Keratinocyte (primary cell): ENCODE measurements at regions not wholly inside any gene's neighbourhood (a gene's known extent, or its start where the extent isn't known, plus 50 kb on each side); places are given as distances from the start of the nearest gene placed in this dataset.
A peak's percentile ranks its signal among the peaks of the same experiment; 100 is the strongest.

Experiments used
- DNase-seq: peaks from one replicate; pipeline ENCODE4 v3.0.0-alpha.2; 2011; ENCODE audit warnings: low read depth, missing footprints, low spot score
- FAIRE-seq: peaks from 2 replicates; lab custom pipeline; 2011; peaks lifted over from hg19 to GRCh38; lab: Jason Lieb, UNC
- H2AFZ ChIP-seq: 2 replicates; pipeline ENCODE4 v1.6.0; 2012; ENCODE audit warnings: low read length, control low read depth, inconsistent platforms; ENCODE audit not compliant: control insufficient read depth
- H3K27ac ChIP-seq: 2 replicates; pipeline ENCODE4 v1.5.1; 2011; ENCODE audit warnings: low read length; ENCODE audit not compliant: control insufficient read depth, insufficient read depth
- H3K27me3 ChIP-seq: 3 replicates; pipeline ENCODE4 v1.6.0; 2011; ENCODE audit warnings: low read length; ENCODE audit not compliant: control insufficient read depth, insufficient read depth; ENCODE audit errors: extremely low read depth
- H3K36me3 ChIP-seq, 2 experiments: 2 replicates in 1 of 2; 3 replicates in 1 of 2; pipeline ENCODE4 v1.5.1; 2011; ENCODE audit warnings: low read length in 2 of 2, mild to moderate bottlenecking in 1 of 2; ENCODE audit not compliant: control insufficient read depth in 2 of 2, insufficient read depth in 2 of 2; ENCODE audit errors: extremely low read depth in 1 of 2
- H3K4me1 ChIP-seq: 3 replicates; pipeline ENCODE4 v1.5.1; 2011; ENCODE audit warnings: low read length; ENCODE audit not compliant: control insufficient read depth, insufficient read depth; ENCODE audit errors: extremely low read depth
- H3K4me2 ChIP-seq: 3 replicates; pipeline ENCODE4 v1.6.0; 2011; ENCODE audit warnings: low read depth, low read length; ENCODE audit not compliant: control insufficient read depth, insufficient read depth; ENCODE audit errors: extremely low read depth
- H3K4me3 ChIP-seq, 3 experiments: fragments of 200-600 bp in 1 of 3; sonication (generic) in 1 of 3; 2 replicates in 2 of 3; 3 replicates in 1 of 3; pipeline ENCODE4 v1.5.1; 2011 to 2016; ENCODE audit warnings: low read length in 3 of 3, mild to moderate bottlenecking in 3 of 3, control low read depth in 2 of 3, inconsistent platforms in 1 of 3, low read depth in 1 of 3, mixed read lengths in 1 of 3, mixed run types in 1 of 3, moderate library complexity in 1 of 3; ENCODE audit not compliant: control insufficient read depth in 2 of 3, insufficient read depth in 2 of 3; ENCODE audit errors: extremely low read depth in 1 of 3
- H3K79me2 ChIP-seq: 2 replicates; pipeline ENCODE4 v1.6.0; 2012; ENCODE audit warnings: low read length; ENCODE audit not compliant: control insufficient read depth, insufficient read depth
- H3K9ac ChIP-seq: 3 replicates; pipeline ENCODE4 v1.6.0; 2011; ENCODE audit warnings: low read length; ENCODE audit not compliant: control insufficient read depth, insufficient read depth; ENCODE audit errors: extremely low read depth
- H3K9me1 ChIP-seq: 3 replicates; pipeline ENCODE4 v1.6.0; 2011; ENCODE audit warnings: low read length; ENCODE audit not compliant: control insufficient read depth, insufficient read depth; ENCODE audit errors: extremely low read depth
- H3K9me3 ChIP-seq: 2 replicates; pipeline ENCODE4 v1.5.1; 2012; ENCODE audit warnings: low read depth, low read length; ENCODE audit not compliant: control insufficient read depth
- H4K20me1 ChIP-seq: 3 replicates; pipeline ENCODE4 v1.6.0; 2011; ENCODE audit warnings: low read length; ENCODE audit not compliant: control insufficient read depth, insufficient read depth; ENCODE audit errors: extremely low read depth
- CTCF ChIP-seq, 3 experiments: IDR thresholded peaks in 1 of 3; conservative IDR thresholded peaks in 1 of 3; optimal IDR thresholded peaks in 1 of 3; 2 replicates in 2 of 3; 3 replicates in 1 of 3; pipeline versions ENCODE3 to v1.5.1; 2011; ENCODE audit warnings: low read length in 3 of 3, mild to moderate bottlenecking in 3 of 3, moderate library complexity in 2 of 3, control low read depth in 1 of 3, inconsistent platforms in 1 of 3; ENCODE audit not compliant: insufficient read depth in 2 of 3; ENCODE audit errors: extremely low read depth in 1 of 3
- EZH2 ChIP-seq: IDR thresholded peaks from one replicate; pipeline ENCODE4 v1.6.1; 2012; ENCODE audit warnings: inconsistent platforms, mild to moderate bottlenecking, low read length, moderate library complexity
- dilution Hi-C: fragments of 300-500 bp; cut with MboI; formaldehyde crosslinking; loops from one replicate; pipeline ENCODE4 v1.7.0; 2020; ENCODE audit warnings: low sequenced_read_pairs; ENCODE audit not compliant: extremely low pct_ligation_motif_present

- no peaks in the 10 kb centered on the region for H3K9me3 ChIP-seq
- peak overlapping the region; percentile 78 for H3K27ac ChIP-seq
- no peaks in the 10 kb centered on the region for H3K27me3 ChIP-seq
- peak overlapping the region; percentile 41 for H3K9ac ChIP-seq
- peaks cover 37% of the 10 kb centered on the region for H3K4me1 ChIP-seq
- TF ChIP-seq EZH2 (no peak), CTCF (optimal IDR thresholded peaks at IDR 0.05 in 1 of 3, IDR thresholded peaks at IDR 0.05 in 1 of 3, conservative IDR thresholded peaks at IDR 0.05 in 1 of 3; ENCODE audit: extremely low read depth in 1 of 3, insufficient read depth in 2 of 3, low read length in 3 of 3) (no peak)
- no peaks in the 10 kb centered on the region for H4K20me1 ChIP-seq
- no peak overlapping the region for H3K4me3 ChIP-seq
- peak overlapping the region; percentile 55 for H3K4me2 ChIP-seq
- FAIRE-seq (peak; percentile 89), DNase-seq (no peak)
- no peaks in the 10 kb centered on the region for H3K79me2 ChIP-seq
- peak overlapping the region; percentile 32 for H2AFZ ChIP-seq
- no peaks in the 10 kb centered on the region for H3K36me3 ChIP-seq
- dilution Hi-C loops, result no loop called here
- no peaks in the 10 kb centered on the region for H3K9me1 ChIP-seq
Observed at GRCh38 chr6:18055714-18056382, 66.6 kb downstream of the NHLRC1 start.

GRCh38 chr6:18055098-18055497 is 67.4 kb downstream of the NHLRC1 start:
- Histone ChIP-seq H3K4me2 (no peak overlapping the region), H3K27me3 (no peaks in the 10 kb centered on the region), H3K79me2 (no peaks in the 10 kb centered on the region), H3K36me3 (no peaks in the 10 kb centered on the region), H2AFZ (no peak overlapping the region), H3K9me3 (no peaks in the 10 kb centered on the region), H3K4me1 (peaks cover 37% of the 10 kb centered on the region), H3K9ac (no peak overlapping the region), H3K27ac (peak overlapping the region; percentile 78), H4K20me1 (no peaks in the 10 kb centered on the region), H3K4me3 (no peak overlapping the region), H3K9me1 (no peaks in the 10 kb centered on the region)
- FAIRE-seq (no peak), DNase-seq (no peak)
- dilution Hi-C loops, result no loop called here
- TF ChIP-seq EZH2 (no peak), CTCF (optimal IDR thresholded peaks at IDR 0.05 in 1 of 3, IDR thresholded peaks at IDR 0.05 in 1 of 3, conservative IDR thresholded peaks at IDR 0.05 in 1 of 3; ENCODE audit: extremely low read depth in 1 of 3, insufficient read depth in 2 of 3, low read length in 3 of 3) (no peak)
